ENCODE measurements at regions not wholly inside any gene's neighbourhood (a gene's known extent, or its start where the extent isn't known, plus 50 kb on each side); places are given as distances from the start of the nearest gene placed in this dataset.

DNA sequence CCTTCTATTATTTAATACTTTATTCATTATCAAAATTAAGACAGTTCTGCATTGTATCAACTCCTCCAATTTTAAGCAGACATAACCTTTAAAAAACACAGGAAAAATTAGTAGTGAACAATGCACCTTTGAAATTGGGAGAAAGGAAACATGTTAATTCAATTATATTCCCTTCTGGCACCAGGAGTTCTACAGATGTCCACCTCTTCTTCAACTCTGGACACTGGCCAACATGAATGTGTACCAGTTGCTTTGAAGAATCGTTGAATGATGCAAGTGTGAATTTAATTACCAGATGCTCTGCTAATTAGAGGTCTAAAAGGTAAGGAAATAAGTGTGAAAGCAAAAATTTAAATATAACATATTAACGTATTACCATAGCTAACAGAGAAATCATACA, 206.7 kb upstream of the IGFBP3 start:
- H2BK20ac ChIP-seq (ENCODE audit: low read length) = no peak overlapping the region
- H3K4ac ChIP-seq (replicated peaks; ENCODE audit: insufficient read length, low read depth, low read length) = no peak overlapping the region
- no peak overlapping the region for H2AK5ac ChIP-seq (ENCODE audit: low read depth, low read length)
- no peak overlapping the region for H3K56ac ChIP-seq (replicated peaks; ENCODE audit: insufficient read length, low read depth, low read length)
- no peak for DNase-seq (ENCODE audit: low read depth in 1 of 2, low spot score in 2 of 2)
- no peaks in the 10 kb centered on the region for H3K27me3 ChIP-seq (replicated peaks in 1 of 4; ENCODE audit: control insufficient read depth in 3 of 4, extremely low read depth in 1 of 4, insufficient read depth in 3 of 4, low read length in 3 of 4)
- H3K14ac ChIP-seq (ENCODE audit: insufficient read length) = no peak overlapping the region
- no peak overlapping the region for H4K5ac ChIP-seq (ENCODE audit: insufficient read length, low read depth, low read length)
- no peak overlapping the region for H3K18ac ChIP-seq (ENCODE audit: extremely low read depth, low read length)
- POLR2A ChIA-PET (ENCODE audit: partially characterized antibody) = no interaction called here
- no peak overlapping the region for H2AFZ ChIP-seq (ENCODE audit: low read length)
- H3K9ac ChIP-seq (replicated peaks in 1 of 4; ENCODE audit: extremely low read depth in 1 of 4, low read depth in 3 of 4, low read length in 3 of 4) = no peak overlapping the region
- H3K27ac ChIP-seq (ENCODE audit: low read depth, low read length) = no peak overlapping the region
- no peak overlapping the region for H3K4me2 ChIP-seq (ENCODE audit: insufficient read depth in 1 of 2, low read depth in 2 of 2, low read length in 2 of 2)
- H3K4me3 ChIP-seq (ENCODE audit: extremely low read depth in 1 of 4, insufficient read depth in 2 of 4, low read depth in 3 of 4, low read length in 4 of 4) = no peak overlapping the region
- no peak overlapping the region for H4K8ac ChIP-seq (ENCODE audit: extremely low read depth, insufficient read depth, low read length)
- H2BK120ac ChIP-seq (replicated peaks; ENCODE audit: low read depth, low read length) = no peak overlapping the region
- H3K23ac ChIP-seq (ENCODE audit: insufficient read length) = no peak overlapping the region
- no peaks in the 10 kb centered on the region for H4K20me1 ChIP-seq (replicated peaks in 1 of 2; ENCODE audit: control insufficient read depth in 1 of 2, insufficient read depth in 2 of 2, low read length in 2 of 2)
- H3K4me1 ChIP-seq (replicated peaks in 1 of 4; ENCODE audit: control insufficient read depth in 3 of 4, insufficient read depth in 4 of 4, low read length in 3 of 4) = peaks cover 0 to 2% (median 0%) of the 10 kb centered on the region in 4 experiments; a peak in 2 of 7 replicates
- CTCF ChIA-PET (ENCODE audit: partially characterized antibody) = interaction anchor here (1.4 kb wide), 1 partner anchor 207 kb away, joined by 6 read pairs; the partner anchor contains the start of gene IGFBP3
- FAIRE-seq = no peak
- 96% methylated on average over 2 of the region's 2 CpGs; no CpG with 5 or more reads in 1 of the 2 experiments for WGBS, 2 experiments (ENCODE audit: extremely low coverage in 1 of 2, insufficient coverage in 1 of 2, insufficient read length in 1 of 2, insufficient replicate concordance in 2 of 2, low coverage in 1 of 2, low lambda C conversion rate in 2 of 2, missing lambda C conversion rate in 1 of 2)
- no peak overlapping the region for H4K91ac ChIP-seq (replicated peaks; ENCODE audit: insufficient read length, low read length)
- no peak overlapping the region for H2BK5ac ChIP-seq (ENCODE audit: low read depth, low read length)
- H3K23me2 ChIP-seq (ENCODE audit: low read depth, low read length) = no peaks in the 10 kb centered on the region
- H3K36me3 ChIP-seq (ENCODE audit: control insufficient read depth in 2 of 4, insufficient read depth in 4 of 4, low read length in 3 of 4) = no peaks in the 10 kb centered on the region
- no peaks in the 10 kb centered on the region for H3K79me1 ChIP-seq (ENCODE audit: low read depth, low read length)
- TF ChIP-seq JUN (IDR thresholded peaks at IDR 0.05; ENCODE audit: low read depth, low read length) = no peak
- TF ChIP-seq TCF12 (IDR thresholded peaks at IDR 0.05; ENCODE audit: low read depth, low read length) = no peak
- H2BK12ac ChIP-seq (ENCODE audit: low read depth, low read length) = no peak overlapping the region
- no peaks in the 10 kb centered on the region for H3K79me2 ChIP-seq (ENCODE audit: control insufficient read depth in 1 of 2, insufficient read depth in 2 of 2, low read length in 2 of 2)
- H3K9me3 ChIP-seq (ENCODE audit: insufficient read depth in 2 of 2, low read depth in 1 of 2, low read length in 1 of 2) = no peaks in the 10 kb centered on the region
- H2BK15ac ChIP-seq (ENCODE audit: low read length) = no peak overlapping the region

All from H1 (cell line).